Muscle of leg (tissue), 2 donors: ENCODE measurements at regions not wholly inside any gene's neighbourhood (a gene's known extent, or its start where the extent isn't known, plus 50 kb on each side); places are given as distances from the start of the nearest gene placed in this dataset.

Source experiments
- DNase-seq: peaks from one replicate; pipeline ENCODE4 v3.0.0; 2013
- H3K27ac ChIP-seq: one replicate; pipeline ENCODE4 v1.5.1; 2013; ENCODE audit warnings: mild to moderate bottlenecking, low read length, control low read depth
- H3K27me3 ChIP-seq: one replicate; pipeline ENCODE4 v1.6.1; 2013; ENCODE audit warnings: low read length; ENCODE audit not compliant: control insufficient read depth, insufficient read depth
- H3K36me3 ChIP-seq: one replicate; pipeline ENCODE4 v1.6.1; 2013; ENCODE audit warnings: low read length; ENCODE audit not compliant: control insufficient read depth, insufficient read depth
- H3K4me1 ChIP-seq: one replicate; pipeline ENCODE4 v1.6.1; 2013; ENCODE audit warnings: low read length; ENCODE audit not compliant: control insufficient read depth, insufficient read depth
- H3K4me3 ChIP-seq: one replicate; pipeline ENCODE4 v1.5.1; 2013; ENCODE audit warnings: low read length, control low read depth
- H3K9me3 ChIP-seq: replicated peaks from 2 replicates; pipeline ENCODE4 v1.6.1; 2013; ENCODE audit warnings: low read depth, low read length; ENCODE audit not compliant: control insufficient read depth

DNA sequence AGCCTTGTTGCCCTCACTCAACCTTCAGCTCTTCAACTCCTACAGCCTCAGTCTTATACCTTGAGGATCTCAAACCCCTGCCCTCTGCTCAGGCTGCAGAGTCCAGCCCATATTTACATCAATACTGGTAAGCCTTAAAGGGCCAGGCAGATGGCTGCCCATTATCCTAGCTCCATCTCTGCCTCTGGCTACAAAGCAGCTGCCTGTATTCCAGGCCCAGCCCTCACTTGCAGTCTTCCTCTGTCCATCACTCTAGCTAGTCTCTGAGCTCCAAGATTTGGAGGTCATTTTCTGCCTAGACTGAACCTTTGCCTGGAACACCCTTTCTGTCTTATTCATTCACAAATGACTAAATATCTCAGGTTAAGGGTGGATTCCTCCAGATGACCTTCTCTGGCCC is 50.2 kb upstream of the GALNT10 start:
- H3K9me3 ChIP-seq = no peaks in the 10 kb centered on the region
- peaks cover 3% of the 10 kb centered on the region for H3K27me3 ChIP-seq
- no peak for DNase-seq
- no peak overlapping the region for H3K4me3 ChIP-seq
- H3K27ac ChIP-seq = no peak overlapping the region
- no peaks in the 10 kb centered on the region for H3K36me3 ChIP-seq
- peaks cover 17% of the 10 kb centered on the region for H3K4me1 ChIP-seq
